GM20431 (cell line): ENCODE measurements at regions not wholly inside any gene's neighbourhood (a gene's known extent, or its start where the extent isn't known, plus 50 kb on each side); places are given as distances from the start of the nearest gene placed in this dataset.

ENCODE experiments used
- in situ Hi-C: fragments of 300-500 bp; cut with MseI, MboI; formaldehyde crosslinking; loops from one replicate; pipeline ENCODE4 v1.15.0; 2020; ENCODE audit warnings: low sequenced_read_pairs; ENCODE audit not compliant: unreplicated experiment

DNA sequence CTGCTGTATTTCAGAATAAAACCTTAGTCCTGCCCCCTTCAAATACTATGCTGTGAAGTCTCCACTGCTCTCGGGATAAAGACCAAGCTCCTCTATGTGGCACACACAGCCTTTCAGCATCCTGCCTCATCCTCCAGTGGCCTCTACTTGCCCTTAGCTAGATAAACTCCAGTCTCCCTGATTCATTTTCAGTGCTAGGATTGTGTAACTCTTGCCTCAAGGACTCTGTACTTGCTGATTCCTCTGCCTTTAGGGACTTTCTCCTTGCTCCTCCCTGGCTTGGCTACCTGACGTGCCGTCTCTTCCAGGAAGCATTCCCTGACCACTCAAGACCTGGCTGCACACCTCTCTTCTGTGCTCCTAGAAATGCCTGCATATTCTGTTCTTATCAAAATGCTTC, 416.7 kb downstream of the MTX2 start:
- in situ Hi-C loops: no loop called here

GRCh38 chr2:176686328-176686727, 417.1 kb downstream of the MTX2 start:
- in situ Hi-C loops: no loop called here

- in situ Hi-C loops: no loop called here
Measured at GRCh38 chr2:176687342-176687741, 418.1 kb downstream of the MTX2 start.

DNA sequence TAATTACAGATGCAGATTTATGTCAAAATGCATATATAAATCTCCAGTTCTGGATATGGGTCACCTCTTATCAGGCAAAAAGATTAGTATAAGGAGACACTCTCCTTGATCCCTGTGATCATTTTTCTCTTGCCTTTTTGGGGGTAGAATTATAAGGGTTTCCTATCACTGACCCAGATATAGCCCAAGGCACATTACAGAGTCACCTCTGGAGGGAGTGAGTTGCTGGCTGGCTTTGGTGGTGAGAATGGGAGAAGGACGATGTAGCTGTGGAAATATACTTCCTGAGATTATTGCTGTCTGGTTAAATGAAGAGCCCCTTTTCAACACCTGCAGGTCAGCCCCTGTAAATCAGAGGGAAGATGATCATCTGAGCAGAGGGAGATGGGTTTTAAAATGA, 418.7 kb downstream of the MTX2 start:
- in situ Hi-C loops: no loop called here

DNA sequence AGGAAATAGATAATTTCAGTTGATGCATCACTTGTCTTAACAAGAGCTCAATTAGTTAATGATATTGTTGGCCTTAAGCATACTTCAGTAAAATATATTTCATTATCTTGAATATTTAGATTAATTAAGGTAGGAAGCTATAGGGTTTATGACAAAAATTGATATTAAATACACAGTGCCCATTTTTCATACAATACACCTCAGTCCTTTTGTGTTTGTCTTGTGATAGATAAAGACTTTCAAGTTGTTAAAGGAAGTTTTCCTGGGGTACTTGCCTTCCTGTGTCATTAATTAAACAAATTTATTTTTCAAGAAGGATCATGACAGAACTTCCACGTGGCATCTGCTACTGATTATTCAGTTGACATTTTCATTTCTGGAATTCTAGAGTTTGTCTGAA, 420.5 kb downstream of the MTX2 start:
- in situ Hi-C loops: no loop called here

DNA sequence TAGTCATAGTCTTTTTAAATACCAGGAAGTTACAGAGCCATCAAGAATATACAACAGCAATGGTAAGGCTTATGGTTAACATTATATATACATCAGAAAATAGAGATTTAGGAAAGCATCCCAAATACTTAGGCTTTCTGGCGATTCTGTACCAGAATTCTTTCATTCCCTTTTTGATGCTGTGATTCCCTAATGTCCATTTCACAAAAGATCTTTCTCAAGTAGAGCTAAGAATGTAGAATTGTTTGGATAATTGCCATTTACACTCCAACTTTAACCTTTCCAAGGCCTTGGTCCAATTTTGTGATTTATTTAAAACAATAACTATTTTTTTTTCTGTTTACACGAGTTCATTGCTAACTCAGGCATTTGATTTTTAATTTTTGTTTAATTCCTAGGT, 422.2 kb downstream of the MTX2 start:
- in situ Hi-C loops: no loop called here

DNA sequence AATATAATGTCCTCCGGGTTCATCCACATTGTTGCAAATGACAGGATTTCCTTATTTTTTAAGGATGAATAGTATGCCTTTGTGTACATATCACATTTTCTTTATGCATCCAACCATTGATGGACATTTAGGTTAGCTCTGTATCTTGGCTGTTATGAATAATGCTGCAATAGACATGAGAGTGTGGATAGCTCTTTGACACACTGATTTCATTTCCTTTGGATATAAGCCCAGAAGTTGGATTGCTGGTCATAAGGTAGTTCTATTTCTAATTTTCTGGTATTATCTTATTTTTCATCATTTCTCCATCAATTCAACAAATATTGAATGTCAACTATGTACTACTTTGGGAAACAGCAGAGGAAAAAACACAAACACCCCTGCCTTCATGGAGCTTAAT, 423.3 kb downstream of the MTX2 start:
- in situ Hi-C loops: no loop called here

DNA sequence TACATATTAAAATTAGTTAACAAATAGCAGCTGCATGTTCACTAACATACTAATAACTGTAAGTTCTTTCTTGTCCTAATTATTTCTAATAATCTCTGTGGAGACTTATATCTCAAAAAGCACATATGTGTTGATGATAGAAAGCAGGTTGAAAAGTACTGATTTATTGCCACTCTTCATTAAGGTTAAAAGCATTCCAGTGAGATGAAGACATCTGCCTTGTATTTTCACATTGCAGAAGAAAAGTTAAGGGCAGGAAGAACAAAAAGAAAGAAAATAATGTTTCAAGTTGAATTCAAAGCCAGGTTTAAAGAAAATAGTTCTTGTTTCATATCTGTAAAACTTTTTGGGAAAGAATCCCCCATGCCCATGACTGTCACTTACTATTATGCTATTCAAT, 429.9 kb downstream of the MTX2 start:
- in situ Hi-C loops: no loop called here

GRCh38 chr2:176699644-176700043, 430.4 kb downstream of the MTX2 start:
- in situ Hi-C loops: no loop called here

DNA sequence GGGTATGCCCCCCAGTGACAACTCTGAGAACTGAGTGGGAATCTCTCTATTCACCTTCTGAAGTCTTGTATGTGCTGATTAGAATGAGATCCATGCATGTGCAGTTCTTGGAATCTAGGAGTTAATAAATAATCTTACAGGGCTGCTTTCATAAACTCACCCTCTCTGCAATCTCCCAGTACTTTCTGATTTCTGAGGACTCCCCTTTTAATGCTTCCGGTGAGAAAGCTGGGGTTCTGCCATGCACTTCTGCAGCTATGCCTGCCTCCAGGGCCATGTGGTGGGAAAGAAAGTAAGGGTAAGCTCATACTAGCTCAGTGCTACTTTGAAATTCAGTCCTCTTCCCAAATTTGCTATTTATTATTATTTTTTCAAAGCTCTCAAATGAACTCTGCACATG, 432.9 kb downstream of the MTX2 start:
- in situ Hi-C loops: no loop called here

- in situ Hi-C loops: no loop called here
Measured at GRCh38 chr2:176704282-176704858, 435.1 kb downstream of the MTX2 start.

DNA sequence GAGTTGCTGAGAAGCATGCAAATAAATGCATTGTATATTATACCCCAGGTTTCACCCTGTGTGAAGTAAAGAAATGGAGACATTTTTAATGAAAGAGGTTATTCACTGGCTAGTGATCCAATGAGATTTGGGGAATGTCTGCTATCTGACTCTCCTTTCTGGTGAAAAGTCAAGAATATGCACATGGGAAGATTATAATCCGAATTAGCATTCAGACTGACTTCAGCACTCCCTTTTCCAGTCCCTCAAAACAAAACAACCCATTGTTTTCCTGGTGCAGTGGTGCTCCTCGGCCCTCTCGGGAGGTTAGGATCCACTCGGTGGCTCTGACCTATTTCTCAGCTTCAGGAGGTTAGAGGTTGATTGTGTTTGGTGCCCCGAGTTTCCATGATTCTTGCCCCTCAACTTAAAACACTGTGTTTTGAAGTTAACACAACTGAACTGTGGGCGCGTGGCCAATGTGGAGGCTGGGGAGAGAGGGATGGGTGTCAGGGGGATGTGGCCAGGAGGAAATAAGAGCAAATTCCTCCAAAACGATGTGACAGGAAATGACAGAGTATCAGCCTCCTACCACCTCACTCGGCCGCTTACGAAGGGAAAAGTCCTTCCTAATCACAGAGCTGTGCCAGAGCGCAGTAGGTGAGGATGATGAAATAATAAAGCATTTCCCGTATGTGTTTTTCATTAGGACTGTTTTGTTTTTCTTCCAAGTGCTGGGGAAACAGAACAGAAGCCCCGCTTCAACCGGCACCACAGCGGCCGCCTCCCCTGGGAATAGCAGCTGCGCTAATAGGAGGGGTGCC, 440.1 kb downstream of the MTX2 start:
- in situ Hi-C loops: no loop called here

DNA sequence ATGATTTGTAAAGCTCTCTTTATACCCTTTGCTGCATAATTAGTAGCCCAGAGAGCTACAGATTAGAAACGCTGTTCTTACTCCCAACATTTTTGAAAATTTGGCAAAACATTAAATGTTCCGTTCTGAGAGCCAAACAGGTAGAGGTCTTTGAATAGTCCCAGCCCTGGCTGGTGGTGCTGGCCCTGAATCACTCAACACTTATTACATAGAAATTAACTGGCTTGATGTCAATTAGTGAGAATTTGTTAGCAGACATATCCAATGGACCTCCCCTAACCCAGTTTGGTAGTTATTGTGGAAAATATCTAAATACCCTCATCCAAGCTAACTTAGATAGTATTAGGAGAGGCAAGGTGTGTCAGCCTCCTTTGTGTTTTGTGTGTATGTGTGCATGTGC, 440.7 kb downstream of the MTX2 start:
- in situ Hi-C loops: no loop called here

DNA sequence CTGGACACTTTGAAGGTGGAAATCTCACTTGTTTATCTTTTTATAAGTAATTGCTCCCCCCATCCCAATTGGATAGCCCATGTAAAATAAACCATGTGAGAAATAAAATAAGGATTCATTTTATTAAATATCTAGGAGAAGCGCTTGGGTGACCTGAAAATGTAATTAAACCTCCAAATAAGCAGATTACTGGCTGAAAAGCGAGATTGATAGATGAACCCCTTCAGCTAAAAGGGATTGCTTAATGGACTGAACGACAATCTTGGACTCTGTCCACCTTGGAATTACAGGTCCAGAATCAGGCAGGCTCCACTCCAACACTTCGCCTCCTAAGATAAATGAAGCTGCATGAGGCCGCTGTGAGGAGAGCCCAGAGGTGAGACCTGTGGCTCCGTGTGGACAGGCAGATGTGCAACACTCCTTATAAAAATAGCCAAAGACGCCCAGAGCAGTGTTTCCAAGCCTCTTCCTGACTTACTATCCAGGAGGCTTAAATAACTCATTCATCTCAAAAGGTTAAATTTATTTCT, 441.5 kb downstream of the MTX2 start:
- in situ Hi-C loops: no loop called here

DNA sequence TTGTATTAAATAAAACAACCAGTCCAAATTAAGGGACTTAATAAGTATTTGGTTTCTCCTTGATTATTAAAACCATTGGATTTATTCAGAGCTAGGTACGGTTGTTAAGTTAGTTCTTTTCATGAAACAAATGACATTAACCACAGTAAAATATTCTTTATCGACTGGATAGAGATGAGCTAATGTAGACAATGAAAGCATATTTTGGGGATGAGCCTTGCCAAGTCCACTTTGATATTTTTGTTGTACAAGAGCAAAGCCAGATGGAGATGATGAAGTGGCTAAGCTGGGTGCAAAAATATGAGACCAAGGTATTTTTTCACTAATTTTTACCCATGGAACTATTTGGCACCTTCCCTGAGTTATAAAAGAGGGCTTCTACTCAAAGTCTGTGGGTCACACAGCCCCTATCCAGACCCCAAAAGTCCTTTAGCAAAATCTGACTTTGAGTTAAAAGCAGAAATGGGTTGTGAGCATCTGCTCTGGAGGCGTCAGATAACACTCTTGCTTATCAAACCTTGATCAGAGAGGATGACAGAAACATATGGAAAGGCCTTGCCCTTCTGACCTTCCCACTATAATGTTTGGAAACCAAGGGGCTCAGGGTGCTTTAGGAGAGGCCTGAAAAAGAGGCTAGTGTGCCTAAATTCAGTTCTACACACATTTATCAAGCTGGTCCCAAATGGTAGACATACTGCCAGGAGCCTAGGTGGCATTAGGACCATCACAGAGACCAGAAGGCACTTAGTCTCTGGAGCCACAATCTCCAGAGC, 456.8 kb downstream of the MTX2 start:
- in situ Hi-C loops: no loop called here

DNA sequence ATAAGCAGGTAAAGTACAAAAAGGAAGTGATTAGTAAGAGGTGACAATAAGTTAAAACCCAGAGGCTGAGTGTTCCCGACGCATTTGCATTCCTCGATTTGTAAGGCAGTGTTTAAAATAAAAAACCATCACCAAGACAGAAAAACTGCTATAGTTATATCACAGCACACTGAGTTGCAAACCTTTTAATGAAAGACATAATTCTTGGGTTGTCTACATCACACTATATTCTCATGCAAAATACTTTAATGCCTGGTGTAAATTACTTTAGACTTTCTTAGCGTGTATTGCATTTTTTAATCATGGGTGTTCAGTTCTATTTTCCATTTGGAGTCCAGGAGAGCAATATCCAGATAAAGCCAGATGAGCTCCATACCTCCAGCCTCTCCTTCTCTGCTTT, 458.5 kb downstream of the MTX2 start:
- in situ Hi-C loops: no loop called here

DNA sequence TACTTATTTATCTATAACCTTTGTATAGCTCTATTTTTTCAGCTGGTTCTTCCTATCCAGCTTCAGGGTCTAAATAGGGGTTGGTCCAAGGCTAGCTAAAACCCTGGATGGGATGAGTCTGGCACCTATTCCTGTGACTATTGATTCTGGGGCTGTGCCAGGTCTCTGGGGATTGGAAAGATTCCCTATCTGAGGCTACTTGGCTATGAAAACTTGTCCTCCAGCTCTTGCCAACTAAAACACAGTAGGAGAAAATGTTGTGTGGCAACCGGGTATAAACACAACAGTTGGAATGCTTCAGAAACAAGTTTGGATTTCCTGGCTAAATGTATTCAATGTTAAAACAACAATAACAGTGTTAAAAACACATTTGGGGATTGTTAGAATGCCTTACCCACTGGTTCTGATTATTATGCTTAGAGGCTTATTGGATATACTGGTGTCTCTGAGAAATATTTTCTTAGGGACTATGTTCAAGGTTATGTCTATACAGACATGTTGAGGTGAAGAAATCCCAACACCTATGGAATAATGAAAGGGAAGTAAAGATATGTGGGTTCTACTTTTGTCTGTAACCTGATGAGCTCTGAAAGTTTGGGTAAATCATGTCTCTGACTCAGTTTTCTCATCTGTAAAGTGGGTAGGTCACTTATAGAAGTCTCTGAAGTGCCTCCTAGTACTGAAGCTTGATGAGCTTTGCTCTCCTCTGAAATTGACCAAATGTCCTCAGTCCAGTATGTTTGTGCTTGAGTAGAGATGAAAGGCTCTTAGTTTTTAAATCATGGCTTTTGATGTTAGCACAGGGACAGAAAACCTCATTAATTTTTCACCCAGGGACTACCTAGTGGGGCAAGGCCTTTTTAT, 460.7 kb downstream of the MTX2 start:
- in situ Hi-C loops: no loop called here

GRCh38 chr2:176732780-176733179, 463.5 kb downstream of the MTX2 start:
- in situ Hi-C loops: no loop called here

DNA sequence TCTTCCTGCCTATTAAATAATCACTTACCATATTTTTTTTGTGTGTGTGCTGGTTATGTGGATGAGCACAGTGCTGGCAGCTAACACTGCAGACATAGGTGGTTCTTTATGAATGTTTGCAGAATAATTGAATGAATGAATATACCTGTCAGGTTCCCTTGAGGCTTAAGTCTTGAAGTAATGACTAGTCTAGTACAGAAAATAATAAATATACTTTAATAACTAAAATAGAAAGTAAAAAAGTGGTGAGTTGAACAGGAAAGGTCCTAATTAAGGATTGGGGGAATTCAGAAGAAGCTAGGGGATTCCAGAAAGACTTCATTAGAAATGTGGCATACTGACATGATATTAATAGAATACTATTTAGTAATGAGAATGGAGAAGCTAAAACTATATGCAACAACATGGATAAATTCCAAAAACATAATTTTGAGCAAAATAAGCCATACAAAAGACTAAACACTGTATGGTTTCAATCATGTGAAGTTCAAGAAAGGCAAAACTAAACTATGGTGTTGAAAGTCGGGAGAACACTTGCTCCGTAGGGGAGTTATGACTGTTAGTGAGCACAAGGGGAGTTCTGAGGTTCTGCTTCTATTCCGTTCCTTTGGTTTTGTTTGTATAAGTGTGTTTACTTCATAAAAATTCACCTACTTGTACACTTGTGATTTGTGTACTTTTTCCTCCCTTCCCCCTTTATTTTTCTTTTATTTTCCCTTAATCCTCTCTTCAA, 464.6 kb downstream of the MTX2 start:
- in situ Hi-C loops: no loop called here
